Fibroblast of lung (primary cell): ENCODE measurements at regions not wholly inside any gene's neighbourhood (a gene's known extent, or its start where the extent isn't known, plus 50 kb on each side); places are given as distances from the start of the nearest gene placed in this dataset.

ENCODE experiments used
- DNase-seq, 2 donors: peaks; one replicate each; pipeline versions ENCODE4 v3.0.0 to v3.0.0-alpha.2; 2010; ENCODE audit warnings: low read depth in 2 of 2
- H2AFZ ChIP-seq: 2 replicates; pipeline ENCODE4 v1.5.1; 2012; ENCODE audit warnings: low read length, control low read depth, inconsistent platforms
- H3K27ac ChIP-seq: 2 replicates; pipeline ENCODE4 v1.5.1; 2011; ENCODE audit warnings: low read length, control low read depth; ENCODE audit not compliant: insufficient read depth
- H3K27me3 ChIP-seq: 2 replicates; pipeline ENCODE4 v1.5.1; 2011; ENCODE audit warnings: mild to moderate bottlenecking, low read length; ENCODE audit not compliant: control insufficient read depth, insufficient read depth
- H3K36me3 ChIP-seq: 2 replicates; pipeline ENCODE4 v1.5.1; 2011; ENCODE audit warnings: low read length; ENCODE audit not compliant: control insufficient read depth, insufficient read depth
- H3K4me1 ChIP-seq: 2 replicates; pipeline ENCODE4 v1.5.1; 2011; ENCODE audit warnings: low read length; ENCODE audit not compliant: control insufficient read depth, insufficient read depth; ENCODE audit errors: extremely low read depth
- H3K4me2 ChIP-seq: 2 replicates; pipeline ENCODE4 v1.5.1; 2011; ENCODE audit warnings: low read length, control low read depth; ENCODE audit not compliant: insufficient read depth; ENCODE audit errors: extremely low read depth
- H3K4me3 ChIP-seq, 4 experiments: fragments of 200-600 bp in 1 of 4; sonication (generic) in 1 of 4; replicated peaks in 1 of 4; 2 replicates each; pipeline ENCODE4 v1.5.1; 2011 to 2016; ENCODE audit warnings: low read length in 4 of 4, low read depth in 3 of 4, mild to moderate bottlenecking in 3 of 4, control low read depth in 2 of 4, inconsistent platforms in 1 of 4, mixed read lengths in 1 of 4; ENCODE audit not compliant: insufficient read depth in 1 of 4; ENCODE audit errors: control extremely low read depth in 1 of 4
- H3K79me2 ChIP-seq: 2 replicates; pipeline ENCODE4 v1.5.1; 2012; ENCODE audit warnings: mild to moderate bottlenecking, low read length, inconsistent platforms; ENCODE audit not compliant: control insufficient read depth, insufficient read depth
- H3K9ac ChIP-seq: 2 replicates; pipeline ENCODE4 v1.5.1; 2011; ENCODE audit warnings: mild to moderate bottlenecking, low read length, control low read depth; ENCODE audit not compliant: insufficient read depth
- H3K9me3 ChIP-seq: 2 replicates; pipeline ENCODE4 v1.5.1; 2012; ENCODE audit warnings: low read depth, low read length; ENCODE audit not compliant: control insufficient read depth, insufficient read depth
- H4K20me1 ChIP-seq: 2 replicates; pipeline ENCODE4 v1.5.1; 2011; ENCODE audit warnings: low read length; ENCODE audit not compliant: control insufficient read depth, insufficient read depth; ENCODE audit errors: extremely low read depth
- CTCF ChIP-seq, 2 donors: IDR thresholded peaks in 1 of 2; conservative IDR thresholded peaks in 1 of 2; 1 replicate in 1 of 2; 2 replicates in 1 of 2; pipeline ENCODE4 v1.5.1; 2011 to 2012; ENCODE audit warnings: low read length in 2 of 2, control low read depth in 1 of 2, inconsistent platforms in 1 of 2, low read depth in 1 of 2, mild to moderate bottlenecking in 1 of 2
- EZH2 ChIP-seq: IDR thresholded peaks from 2 replicates; pipeline ENCODE4 v1.5.1; 2012; ENCODE audit warnings: low read length, control low read depth, mild to moderate bottlenecking; ENCODE audit errors: missing control alignments

- DNase-seq: no peak
- no peaks in the 10 kb centered on the region for H3K79me2 ChIP-seq
- no peaks in the 10 kb centered on the region for H3K36me3 ChIP-seq
- TF ChIP-seq CTCF (conservative IDR thresholded peaks at IDR 0.05 in 1 of 2, IDR thresholded peaks at IDR 0.05 in 1 of 2; ENCODE audit: low read depth in 1 of 2, low read length in 2 of 2): no peak
- TF ChIP-seq EZH2: no peak
- no peak overlapping the region for H3K4me3 ChIP-seq
- H3K27me3 ChIP-seq: no peaks in the 10 kb centered on the region
- H3K9me3 ChIP-seq: no peaks in the 10 kb centered on the region
- no peak overlapping the region for H3K4me2 ChIP-seq
- no peaks in the 10 kb centered on the region for H4K20me1 ChIP-seq
- no peak overlapping the region for H3K27ac ChIP-seq
- H2AFZ ChIP-seq: no peak overlapping the region
- no peak overlapping the region for H3K9ac ChIP-seq
- no peaks in the 10 kb centered on the region for H3K4me1 ChIP-seq
Measured at GRCh38 chr2:198720266-198720665, 737.5 kb downstream of the SATB2 start.

- Histone ChIP-seq H3K79me2 (no peaks in the 10 kb centered on the region), H3K36me3 (no peaks in the 10 kb centered on the region), H2AFZ (no peak overlapping the region), H3K27me3 (no peaks in the 10 kb centered on the region), H4K20me1 (no peaks in the 10 kb centered on the region), H3K4me1 (no peaks in the 10 kb centered on the region), H3K27ac (no peak overlapping the region), H3K9ac (no peak overlapping the region), H3K9me3 (no peaks in the 10 kb centered on the region), H3K4me2 (no peak overlapping the region), H3K4me3 (no peak overlapping the region)
- TF ChIP-seq EZH2 (no peak), CTCF (conservative IDR thresholded peaks at IDR 0.05 in 1 of 2, IDR thresholded peaks at IDR 0.05 in 1 of 2; ENCODE audit: low read depth in 1 of 2, low read length in 2 of 2) (no peak)
- DNase-seq: no peak
Measured at GRCh38 chr2:198717451-198717850, 740.3 kb downstream of the SATB2 start.

- no peaks in the 10 kb centered on the region for H3K27me3 ChIP-seq
- no peaks in the 10 kb centered on the region for H4K20me1 ChIP-seq
- no peak overlapping the region for H3K9ac ChIP-seq
- no peak overlapping the region for H3K4me3 ChIP-seq
- H3K27ac ChIP-seq: no peak overlapping the region
- no peak overlapping the region for H3K4me2 ChIP-seq
- no peak for DNase-seq
- no peaks in the 10 kb centered on the region for H3K9me3 ChIP-seq
- TF ChIP-seq CTCF (conservative IDR thresholded peaks at IDR 0.05 in 1 of 2, IDR thresholded peaks at IDR 0.05 in 1 of 2; ENCODE audit: low read depth in 1 of 2, low read length in 2 of 2): no peak
- no peak for TF ChIP-seq EZH2
- no peaks in the 10 kb centered on the region for H3K36me3 ChIP-seq
- H2AFZ ChIP-seq: no peak overlapping the region
- no peaks in the 10 kb centered on the region for H3K79me2 ChIP-seq
- no peaks in the 10 kb centered on the region for H3K4me1 ChIP-seq
Measured at GRCh38 chr2:198715302-198715835, 742.4 kb downstream of the SATB2 start.
